HG03095 (cell line): ENCODE measurements at regions not wholly inside any gene's neighbourhood (a gene's known extent, or its start where the extent isn't known, plus 50 kb on each side); places are given as distances from the start of the nearest gene placed in this dataset.

ENCODE experiments used
- ATAC-seq: cut with Tn5 transposase; IDR thresholded peaks from one replicate; pipeline ENCODE4 v1.9.1; 2021; ENCODE audit warnings: moderate library complexity; ENCODE audit not compliant: unreplicated experiment

DNA sequence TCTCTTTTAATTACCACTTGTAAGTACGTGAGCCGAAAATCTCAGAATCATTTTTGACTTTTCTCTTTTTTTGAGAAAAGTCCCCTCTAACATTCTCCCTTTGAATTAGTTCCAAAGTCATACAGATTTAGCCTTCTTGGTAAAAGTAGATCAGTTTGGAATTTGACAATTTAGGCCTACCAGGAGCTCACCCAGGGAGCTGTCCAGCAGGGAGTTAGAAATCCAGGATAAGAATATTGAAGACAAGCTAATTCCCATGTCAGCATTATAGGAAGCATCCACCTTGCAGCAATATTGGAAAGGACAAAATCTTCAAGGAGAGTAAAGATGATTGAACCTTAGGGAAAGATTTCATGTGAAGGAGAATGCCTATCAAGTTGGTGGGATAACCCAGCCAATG is 352.2 kb upstream of the CPEB2 start:
- ATAC-seq, result no peak

DNA sequence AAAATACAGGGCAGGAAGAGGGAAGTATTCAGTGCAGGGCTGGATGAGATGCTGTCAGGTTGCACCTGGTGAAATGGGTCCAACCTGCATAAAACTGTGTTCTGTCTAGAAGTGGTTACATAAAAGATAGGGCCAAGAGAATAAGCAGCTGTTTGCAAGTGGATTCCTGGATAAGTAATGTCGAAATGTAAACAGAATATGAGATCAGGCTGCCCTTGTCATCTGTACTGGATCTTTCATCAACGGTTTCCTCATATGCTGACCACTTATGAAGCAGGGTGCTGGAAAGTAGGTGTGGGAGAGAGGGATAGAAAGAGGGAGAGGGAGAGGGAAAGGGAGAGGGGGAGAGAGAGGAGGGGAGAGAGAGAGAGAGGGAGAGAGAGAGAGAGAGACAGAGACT is 349.8 kb upstream of the CPEB2 start:
- ATAC-seq, result no peak

DNA sequence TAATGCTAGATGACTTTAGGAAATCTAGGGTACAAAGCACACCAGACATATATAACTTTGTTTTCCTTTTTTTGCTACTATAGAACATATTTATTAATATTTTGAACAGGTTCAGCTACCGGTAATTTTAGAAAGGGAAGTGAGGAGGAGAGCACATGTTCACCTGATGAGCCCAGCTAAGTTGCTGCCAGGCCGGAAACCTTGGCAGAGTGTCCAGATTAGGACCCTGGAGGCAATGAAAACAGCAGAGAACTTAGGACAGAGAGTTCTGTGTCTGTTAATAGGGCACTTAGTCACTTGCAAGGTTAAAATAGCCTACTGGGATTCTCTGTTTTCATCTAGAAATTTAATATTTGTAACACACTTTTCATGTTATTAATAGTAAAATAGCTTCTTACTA is 348.9 kb upstream of the CPEB2 start:
- no peak for ATAC-seq

DNA sequence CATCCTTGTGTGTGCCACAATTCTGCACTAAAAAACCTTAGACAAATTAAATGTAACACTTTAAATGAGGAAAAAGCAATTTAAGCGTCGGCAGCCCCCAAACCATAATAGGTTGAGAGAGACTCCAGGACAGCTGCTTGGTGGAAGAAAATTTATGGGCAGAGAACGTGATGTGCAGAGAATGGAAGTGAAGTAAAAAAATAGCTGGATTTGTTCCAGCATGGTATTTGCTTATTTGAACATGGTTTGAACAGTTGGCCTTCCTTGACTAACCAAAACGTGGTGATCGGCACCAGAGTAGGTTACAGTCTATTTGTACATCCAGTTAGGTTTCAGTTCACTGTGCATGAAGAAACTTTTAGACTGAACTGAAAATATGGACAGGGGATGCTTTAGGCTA is 343.0 kb upstream of the CPEB2 start:
- ATAC-seq, result no peak

DNA sequence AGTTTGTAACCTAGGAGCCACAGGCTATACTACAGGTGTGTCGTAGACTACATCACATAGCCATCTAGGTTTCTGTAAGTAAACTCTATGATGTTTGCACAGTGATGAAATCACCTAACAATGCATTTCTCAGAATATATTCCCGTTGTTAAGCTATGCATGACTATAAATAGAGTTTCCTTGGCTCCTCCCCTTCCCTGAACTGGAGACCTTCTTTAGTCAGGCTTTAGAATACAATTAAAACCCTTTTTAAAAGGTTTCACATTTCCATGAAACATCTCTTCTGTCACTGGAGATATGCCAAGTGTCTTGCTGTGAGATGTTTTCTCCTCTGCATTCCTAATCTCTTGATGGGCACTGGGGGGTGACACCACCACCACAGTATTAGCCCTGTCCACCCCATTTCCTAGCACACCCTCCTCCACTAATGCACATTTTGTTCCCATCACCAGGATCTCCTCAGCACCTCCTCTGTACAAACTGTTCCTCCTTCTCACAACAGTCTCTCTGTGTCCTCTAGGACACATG is 334.6 kb upstream of the CPEB2 start:
- no peak for ATAC-seq

DNA sequence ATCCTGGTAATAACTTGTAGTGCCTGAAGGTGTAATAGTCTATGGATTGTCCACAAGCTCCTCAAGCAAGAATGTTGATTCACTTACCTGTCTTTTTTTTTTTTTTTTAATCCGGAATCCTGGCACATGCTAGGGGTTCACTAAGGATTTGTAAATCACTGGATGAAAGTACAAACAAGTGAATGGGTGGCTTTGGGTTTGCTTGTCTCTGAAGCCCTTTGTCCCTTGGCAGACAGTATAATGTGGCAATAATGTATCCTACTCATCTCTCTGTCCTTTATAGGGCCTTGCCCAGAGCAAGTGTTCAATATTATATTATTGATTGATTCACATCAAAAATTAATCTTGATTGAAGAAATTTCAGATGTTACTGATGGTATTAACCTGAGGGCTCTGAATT is 334.0 kb upstream of the CPEB2 start:
- no peak for ATAC-seq

DNA sequence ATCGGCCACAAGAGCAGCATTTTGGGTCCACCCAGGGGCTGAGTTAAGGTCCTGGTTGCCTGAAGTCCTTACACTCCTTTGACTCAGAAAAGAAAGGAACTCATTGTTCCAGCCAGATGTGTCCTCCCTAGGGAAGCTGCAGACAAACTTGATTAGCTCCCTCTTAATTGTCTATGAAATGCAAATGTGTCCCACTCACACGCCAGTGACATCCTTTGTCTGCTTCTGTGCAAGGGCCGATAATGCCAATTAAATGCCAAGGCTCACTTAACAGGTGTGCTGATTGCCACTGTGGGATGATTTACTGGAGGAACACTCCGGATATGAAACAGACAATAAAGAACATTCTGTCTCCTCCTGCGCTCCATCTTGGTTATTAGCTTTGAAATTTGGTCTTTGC is 332.9 kb upstream of the CPEB2 start:
- no peak for ATAC-seq

DNA sequence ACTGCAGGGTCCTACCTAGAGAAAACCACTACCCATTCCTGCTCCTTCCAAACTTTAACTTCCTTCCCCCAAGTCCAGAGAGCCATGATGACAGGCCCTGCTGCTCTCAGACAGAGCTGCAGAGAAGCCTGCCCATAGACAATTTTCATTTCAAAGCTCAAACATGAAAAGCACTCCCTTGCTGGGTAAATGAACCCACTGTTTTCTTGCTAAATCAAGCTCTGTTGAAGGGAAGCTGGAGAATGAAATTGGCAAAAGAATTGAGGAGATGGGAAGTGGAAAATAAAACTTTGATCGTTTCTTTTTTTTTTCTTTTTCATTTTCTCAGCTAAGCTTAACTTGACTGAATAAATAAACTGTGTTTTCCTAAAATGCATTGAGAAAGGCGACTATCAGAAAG is 331.1 kb upstream of the CPEB2 start:
- no peak for ATAC-seq

DNA sequence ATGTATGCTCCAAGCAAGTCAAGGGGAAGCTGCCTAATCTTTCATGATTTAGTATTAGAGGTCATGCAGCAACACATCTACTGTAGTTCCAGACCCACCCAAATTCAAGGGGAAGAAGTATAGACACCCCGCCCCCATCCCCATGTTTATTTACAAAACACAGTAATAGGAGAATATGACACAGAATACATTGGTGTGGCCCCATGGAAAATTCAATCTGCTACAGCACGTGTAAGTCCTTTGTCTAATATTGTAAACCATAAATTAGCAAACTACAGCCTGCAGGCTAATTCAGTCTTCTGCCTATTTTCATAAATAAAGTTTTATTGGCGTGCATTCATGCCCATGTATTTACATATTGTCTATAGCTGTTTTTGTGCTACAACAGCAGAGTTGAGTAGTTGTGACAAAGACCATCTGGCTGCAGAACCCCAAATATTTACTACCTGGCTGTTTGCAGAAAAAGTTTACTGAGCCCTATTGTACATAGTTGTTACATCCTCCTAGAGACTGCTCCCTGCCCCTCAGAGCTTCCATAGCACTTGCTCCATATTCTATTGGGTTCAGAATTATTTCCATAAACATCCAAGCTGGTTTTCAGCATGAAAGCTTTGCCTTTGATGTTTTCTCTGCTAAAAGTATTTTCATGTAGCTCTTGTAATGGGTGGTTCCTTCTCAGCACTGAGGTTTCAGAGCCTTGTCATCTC is 326.8 kb upstream of the CPEB2 start:
- ATAC-seq, result no peak

DNA sequence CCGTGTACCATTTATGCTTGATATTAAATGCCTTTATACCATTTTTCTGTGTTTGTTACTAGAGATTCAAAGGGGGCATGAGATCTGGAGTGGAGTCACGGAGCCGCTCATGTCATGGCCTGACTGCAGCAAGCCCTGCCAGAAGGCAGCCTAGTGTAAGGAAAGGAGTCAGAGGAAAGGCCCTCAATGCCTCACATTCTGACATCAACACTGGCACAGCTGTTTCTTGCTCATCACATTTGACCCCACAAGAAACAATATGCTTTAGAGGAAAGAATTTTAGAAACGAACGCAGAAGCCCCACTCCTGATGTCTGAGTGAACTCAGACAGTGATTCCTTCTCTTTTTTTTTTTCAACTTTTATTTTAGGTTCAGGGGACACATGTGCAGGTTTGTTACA is 322.4 kb upstream of the CPEB2 start:
- ATAC-seq, result no peak

DNA sequence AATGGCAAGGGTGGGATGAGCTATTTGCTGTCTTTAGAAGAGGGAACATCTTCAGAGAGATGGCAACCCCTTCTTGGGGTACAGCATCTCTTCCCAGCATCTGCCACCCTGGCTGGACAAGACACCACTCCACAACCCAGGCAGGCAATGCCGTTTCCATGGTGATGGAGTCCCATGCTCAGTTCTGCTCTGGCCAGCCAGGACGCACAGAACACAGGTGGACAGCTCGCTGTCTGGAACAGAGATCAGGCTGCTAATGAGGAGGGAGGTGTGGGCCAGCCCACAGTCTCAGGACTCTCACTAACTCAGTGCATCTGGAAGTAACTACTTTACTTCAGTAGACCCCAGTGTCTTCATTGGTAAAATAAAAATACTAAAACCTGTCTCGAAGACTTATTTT is 321.0 kb upstream of the CPEB2 start:
- ATAC-seq, result no peak

DNA sequence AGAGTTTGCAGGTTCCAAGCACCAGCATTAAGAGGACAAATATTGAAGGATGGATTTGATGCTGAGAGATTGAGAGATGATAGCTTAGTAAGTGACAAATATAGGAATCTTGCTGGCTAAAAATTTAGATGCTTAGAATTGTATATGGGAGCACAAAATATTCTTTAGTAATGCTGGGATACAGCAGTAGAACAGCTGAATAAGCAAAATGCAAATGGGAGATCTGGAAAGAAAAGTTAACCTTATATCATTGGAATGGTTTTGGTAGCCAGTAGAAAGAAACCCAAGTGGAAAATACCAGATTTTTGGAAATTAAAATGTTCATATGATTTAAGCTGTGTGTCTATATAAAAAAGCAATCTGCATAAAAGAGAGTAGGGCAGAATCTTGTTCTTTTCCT is 308.6 kb upstream of the CPEB2 start:
- ATAC-seq, result no peak

DNA sequence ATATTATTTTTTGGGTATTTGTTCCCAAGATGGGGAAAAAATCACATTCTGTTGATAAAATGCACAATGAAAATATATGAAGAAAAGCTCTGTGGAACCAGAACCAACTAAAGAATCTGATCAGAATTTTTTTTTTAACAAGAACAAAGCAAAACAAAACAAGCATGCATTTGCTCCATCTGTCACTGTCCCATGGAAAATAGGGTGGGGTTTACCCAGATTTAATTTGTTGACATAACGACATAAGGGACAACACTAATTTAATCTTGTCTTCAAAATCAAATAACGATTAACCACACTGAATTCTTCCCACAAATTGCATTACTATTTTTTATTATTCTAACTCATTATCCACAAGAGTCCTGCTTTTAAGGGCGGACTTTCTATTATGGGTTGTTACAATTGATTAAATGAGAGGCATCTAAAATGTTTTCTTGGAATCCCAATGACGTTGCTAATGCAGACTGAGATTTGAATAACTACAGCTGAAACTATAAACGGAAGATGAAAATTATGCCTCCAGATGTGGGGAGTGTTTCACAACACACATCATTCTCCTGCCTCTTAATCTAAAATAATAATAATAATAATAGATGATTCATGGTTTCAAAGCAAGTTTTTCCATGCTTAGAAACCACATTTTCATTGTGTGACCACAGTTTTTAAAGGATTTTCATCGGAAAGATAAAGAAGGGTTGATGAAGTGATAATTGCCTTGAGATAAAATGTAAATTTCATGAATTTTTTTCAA is 307.0 kb upstream of the CPEB2 start:
- ATAC-seq, result no peak

DNA sequence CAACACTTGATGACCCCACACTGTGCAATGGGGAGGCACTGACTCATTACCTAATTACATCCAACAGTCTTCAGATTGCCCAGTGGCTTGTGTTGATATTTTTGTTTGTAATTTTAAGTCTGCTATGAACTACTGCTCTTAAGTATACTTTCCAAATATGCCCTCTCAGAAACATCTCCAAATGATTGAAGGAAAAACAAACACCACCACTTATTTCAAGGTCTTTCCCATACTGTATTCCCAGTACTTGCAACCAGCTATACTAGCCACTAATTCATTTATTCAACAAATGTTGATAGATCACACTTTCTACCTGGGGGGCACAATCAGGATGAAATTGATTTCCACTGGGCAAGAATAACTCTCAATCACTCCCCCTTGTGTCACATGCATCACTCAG is 302.2 kb upstream of the CPEB2 start:
- ATAC-seq, result no peak

DNA sequence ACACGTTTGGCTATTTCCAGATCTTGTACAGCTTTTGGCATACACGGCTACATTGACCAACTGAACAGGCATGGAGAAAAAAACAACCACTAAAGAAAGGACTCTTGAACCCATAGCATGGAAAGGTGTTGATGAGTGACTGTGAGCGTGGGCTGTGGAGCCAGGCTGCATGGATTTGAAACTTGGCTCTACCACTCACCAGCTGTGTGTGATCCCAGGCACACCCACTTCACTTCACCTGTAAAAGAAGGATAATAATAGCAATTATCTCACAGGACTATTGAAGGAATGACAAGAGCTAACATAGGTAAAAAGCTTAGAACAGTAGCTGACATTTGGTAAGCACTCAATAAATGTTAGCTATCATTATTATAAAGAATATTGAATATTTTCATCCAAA is 301.7 kb upstream of the CPEB2 start:
- no peak for ATAC-seq

DNA sequence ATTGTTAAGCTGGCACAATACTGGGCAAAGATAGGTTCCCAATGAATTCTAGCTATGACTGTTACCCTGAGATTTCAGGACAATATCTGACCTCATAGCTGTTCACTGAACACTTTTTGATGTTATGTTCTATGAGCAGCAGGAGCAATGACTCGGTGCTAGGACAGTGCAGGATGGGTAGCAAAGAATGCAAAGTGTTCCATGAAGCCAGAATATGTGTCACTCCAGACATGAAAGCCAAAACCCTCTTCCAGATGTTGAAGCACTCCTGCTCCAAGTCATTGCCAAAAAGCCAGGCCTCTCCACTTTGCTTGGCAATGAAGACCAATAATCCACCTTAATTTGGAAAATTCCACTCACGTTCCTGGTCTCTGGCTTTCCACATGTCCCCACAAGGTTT is 300.9 kb upstream of the CPEB2 start:
- no peak for ATAC-seq

DNA sequence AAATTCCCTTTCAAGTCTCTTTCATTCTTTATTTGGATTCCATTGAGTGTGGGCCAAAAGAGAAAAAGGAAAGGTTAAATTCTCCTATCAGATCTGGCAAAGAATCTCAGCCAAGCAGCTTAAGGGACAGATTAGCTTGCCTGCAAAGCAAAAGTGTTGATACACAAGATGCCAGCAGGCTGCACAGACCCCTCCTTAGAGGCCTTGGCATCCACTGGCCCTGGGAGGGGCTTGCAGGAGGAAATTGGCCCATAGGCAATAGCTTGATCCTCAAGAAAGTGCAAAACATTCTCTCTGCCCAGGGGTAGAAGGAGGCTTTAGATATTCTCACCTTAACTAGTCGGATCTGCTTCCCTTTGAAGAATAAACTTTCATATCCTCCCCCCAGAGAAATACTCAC is 300.4 kb upstream of the CPEB2 start:
- ATAC-seq, result no peak

DNA sequence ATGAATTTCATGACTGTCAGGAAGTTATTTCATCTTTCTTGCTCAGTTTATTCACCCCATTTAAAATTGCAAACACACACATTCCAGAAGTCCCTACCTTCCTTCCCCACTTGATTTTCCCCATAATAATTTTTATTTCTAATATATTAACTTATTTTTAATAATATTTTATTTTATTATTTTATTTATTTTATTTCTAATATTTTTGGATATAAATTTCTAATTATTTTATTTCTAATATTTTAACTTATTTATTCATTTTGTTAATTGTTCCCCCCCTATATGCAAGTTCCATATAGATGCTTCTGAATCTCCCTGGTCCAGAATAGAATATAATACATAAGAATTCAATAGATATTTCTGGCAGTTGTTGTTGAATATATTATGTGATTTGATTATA is 293.7 kb upstream of the CPEB2 start:
- ATAC-seq, result no peak

DNA sequence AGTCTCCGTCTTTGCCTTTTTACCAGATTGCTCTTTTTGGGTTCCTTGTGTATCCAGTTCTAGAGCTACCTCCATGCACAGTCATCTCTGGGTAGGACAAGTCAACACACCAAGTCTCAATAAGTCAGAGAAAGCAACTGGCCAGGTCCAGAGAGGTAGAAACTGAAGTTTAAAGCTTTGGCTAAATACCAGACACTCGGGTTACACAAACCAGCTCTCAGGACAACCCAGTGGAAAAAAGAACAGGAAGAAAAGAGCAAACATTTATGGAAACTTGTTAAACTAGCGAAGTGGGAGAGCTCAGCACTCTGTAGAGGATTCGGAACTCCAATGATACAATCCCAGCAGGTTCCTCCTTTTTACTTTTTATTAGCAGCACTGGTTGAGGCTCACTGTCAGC is 291.0 kb upstream of the CPEB2 start:
- no peak for ATAC-seq

DNA sequence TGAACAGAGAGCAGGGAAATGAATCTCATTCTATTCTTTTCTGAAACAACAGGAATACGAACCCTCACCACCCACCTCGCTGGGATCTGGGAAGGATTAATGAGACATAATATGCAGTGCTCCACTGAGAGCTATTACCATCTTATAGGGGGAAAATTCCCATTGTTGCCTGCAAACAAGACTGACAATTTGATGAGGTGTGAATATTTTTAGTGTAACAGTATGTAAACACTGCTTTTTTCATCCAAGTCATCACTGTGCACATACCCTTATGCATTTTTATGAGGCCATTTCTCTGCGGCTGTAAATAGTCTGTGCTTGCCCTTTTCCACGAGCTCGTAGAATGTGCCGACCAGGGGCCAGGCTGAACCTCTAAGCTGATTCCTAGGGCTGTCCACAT is 285.6 kb upstream of the CPEB2 start:
- ATAC-seq, result no peak

DNA sequence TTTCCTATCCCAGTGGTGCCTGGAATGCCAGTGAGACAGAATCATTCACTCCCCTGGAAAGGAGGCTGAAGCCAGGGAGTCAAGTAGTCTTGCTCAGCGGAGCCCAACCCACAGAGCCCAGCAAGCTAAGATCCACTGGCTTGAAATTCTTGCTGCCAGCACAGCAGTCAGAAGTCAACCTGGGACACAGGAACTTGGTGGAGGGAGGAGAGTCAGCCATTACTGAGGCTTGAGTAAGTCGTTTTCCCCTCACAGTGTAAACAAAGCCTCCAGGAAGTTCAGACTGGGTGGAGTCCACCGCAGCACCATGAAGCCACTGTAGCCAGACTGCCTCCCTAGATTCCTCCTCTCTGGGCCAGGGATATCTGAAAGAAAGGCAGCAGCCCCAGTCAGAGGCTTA is 283.2 kb upstream of the CPEB2 start:
- ATAC-seq, result no peak

DNA sequence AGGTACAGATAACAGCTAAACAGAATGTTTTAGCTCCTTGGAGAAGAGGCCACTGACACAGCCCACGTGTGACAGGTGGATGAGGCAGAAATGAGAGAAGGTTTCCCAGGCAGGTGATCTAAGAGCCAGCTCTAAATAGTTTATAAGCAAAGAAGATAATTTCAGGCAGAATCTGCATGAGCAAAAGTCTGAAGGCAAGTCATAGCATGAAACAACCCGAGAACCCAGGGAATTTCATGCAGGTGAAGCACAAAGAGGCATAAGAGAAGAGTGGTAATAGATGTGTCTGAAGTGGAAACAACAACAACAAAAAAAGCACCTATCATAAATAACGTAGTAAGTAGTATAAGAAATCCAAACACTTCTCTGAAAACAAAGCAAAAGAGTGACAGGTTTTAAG is 275.8 kb upstream of the CPEB2 start:
- no peak for ATAC-seq
